Loucy (cell line): ENCODE measurements at regions not wholly inside any gene's neighbourhood (a gene's known extent, or its start where the extent isn't known, plus 50 kb on each side); places are given as distances from the start of the nearest gene placed in this dataset.

Source experiments
- H2AFZ ChIP-seq: fragments of 200-600 bp; sonication (generic); 2 replicates; pipeline ENCODE4 v1.6.0; 2016; ENCODE audit warnings: antibody characterized with exemption, mild to moderate bottlenecking, low read length, moderate library complexity
- H3F3A ChIP-seq: fragments of 200-600 bp; 2 replicates; pipeline ENCODE4 v1.6.0; 2016; ENCODE audit warnings: antibody characterized with exemption, low read depth, mild to moderate bottlenecking
- H3K27me3 ChIP-seq: fragments of 200-600 bp; sonication (generic); 2 replicates; pipeline ENCODE4 v1.6.1; 2014; ENCODE audit warnings: low read length, mild to moderate bottlenecking; ENCODE audit not compliant: insufficient read depth, poor library complexity, severe bottlenecking
- H3K36me3 ChIP-seq: fragments of 200-600 bp; sonication (generic); 2 replicates; pipeline ENCODE4 v1.6.1; 2016; ENCODE audit warnings: low read length; ENCODE audit not compliant: insufficient read depth
- H3K4me1 ChIP-seq: fragments of 200-600 bp; sonication (generic); 2 replicates; pipeline ENCODE4 v1.5.1; 2014; ENCODE audit warnings: low read length, mild to moderate bottlenecking; ENCODE audit not compliant: insufficient read depth, poor library complexity, severe bottlenecking
- H3K4me2 ChIP-seq: fragments of 200-600 bp; sonication (generic); 2 replicates; pipeline ENCODE4 v1.6.0; 2014; ENCODE audit warnings: antibody characterized with exemption, low read length, low read depth, mild to moderate bottlenecking; ENCODE audit not compliant: poor library complexity, severe bottlenecking
- H3K4me3 ChIP-seq: fragments of 200-600 bp; sonication (generic); 2 replicates; pipeline ENCODE4 v1.5.1; 2014; ENCODE audit warnings: low read length, mild to moderate bottlenecking, mixed read lengths; ENCODE audit not compliant: poor library complexity, severe bottlenecking
- H3K79me2 ChIP-seq: fragments of 200-600 bp; sonication (generic); 2 replicates; pipeline ENCODE4 v1.6.1; 2014; ENCODE audit warnings: low read length; ENCODE audit not compliant: insufficient read depth
- H3K9ac ChIP-seq: fragments of 200-600 bp; sonication (generic); 2 replicates; pipeline ENCODE4 v1.6.0; 2014; ENCODE audit warnings: mild to moderate bottlenecking, low read depth, low read length, moderate library complexity; ENCODE audit not compliant: poor library complexity, severe bottlenecking
- H3K9me2 ChIP-seq: fragments of 200-600 bp; sonication (generic); replicated peaks from 2 replicates; pipeline ENCODE4 v1.6.1; 2016; ENCODE audit warnings: low read depth, low read length, mixed read lengths
- H3K9me3 ChIP-seq: fragments of 200-600 bp; sonication (generic); 2 replicates; pipeline ENCODE4 v1.6.1; 2014; ENCODE audit warnings: mild to moderate bottlenecking, antibody characterized with exemption, low read length, low read depth; ENCODE audit not compliant: insufficient read depth
- H4K20me1 ChIP-seq: fragments of 200-600 bp; sonication (generic); 2 replicates; pipeline ENCODE4 v1.6.0; 2014; ENCODE audit warnings: antibody characterized with exemption, low read length, mild to moderate bottlenecking; ENCODE audit not compliant: insufficient read depth, poor library complexity, severe bottlenecking
- EZH2phosphoT487 ChIP-seq: fragments of 200-600 bp; IDR thresholded peaks from 2 replicates; pipeline ENCODE4 v1.6.1; 2018; ENCODE audit warnings: antibody characterized with exemption, mild to moderate bottlenecking, moderate library complexity, borderline replicate concordance
- TF ChIP-seq, protein P1 (sequence below): fragments of 200-600 bp; sonication (generic); conservative IDR thresholded peaks from 2 replicates; pipeline ENCODE4 v1.5.1; 2014; ENCODE audit warnings: mild to moderate bottlenecking, antibody characterized with exemption, low read length

DNA sequence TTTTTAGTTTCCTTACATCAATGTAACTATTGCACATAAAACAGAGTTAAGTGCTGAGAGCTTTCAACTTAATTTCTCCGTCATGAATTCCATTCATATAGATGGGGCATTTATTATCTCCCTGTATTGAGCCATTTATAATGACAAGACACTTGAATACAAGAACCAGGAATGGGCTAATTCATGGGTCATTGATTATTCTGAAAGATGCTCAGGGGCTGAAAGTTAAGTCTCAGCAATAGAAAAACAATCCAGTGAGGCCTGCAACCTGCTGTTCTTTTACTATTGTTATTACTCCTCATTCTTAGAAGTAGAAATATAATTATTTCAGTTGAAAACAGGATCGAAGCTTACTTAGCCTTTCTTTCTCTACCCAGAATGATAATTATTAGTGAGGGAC lies 307.7 kb downstream of the MMUT start:
- Histone ChIP-seq H3K4me2 (no peak overlapping the region), H2AFZ (no peak overlapping the region), H3K36me3 (no peaks in the 10 kb centered on the region), H3K9ac (no peak overlapping the region), H3K27me3 (no peaks in the 10 kb centered on the region), H4K20me1 (peaks cover 3% of the 10 kb centered on the region), H3K4me1 (no peaks in the 10 kb centered on the region), H3F3A (no peaks in the 10 kb centered on the region), H3K79me2 (no peaks in the 10 kb centered on the region), H3K4me3 (no peak overlapping the region), H3K9me2 (no peaks in the 10 kb centered on the region), H3K9me3 (no peaks in the 10 kb centered on the region)
- no peak for TF ChIP-seq EZH2phosphoT487
- TF ChIP-seq, protein P1, sequence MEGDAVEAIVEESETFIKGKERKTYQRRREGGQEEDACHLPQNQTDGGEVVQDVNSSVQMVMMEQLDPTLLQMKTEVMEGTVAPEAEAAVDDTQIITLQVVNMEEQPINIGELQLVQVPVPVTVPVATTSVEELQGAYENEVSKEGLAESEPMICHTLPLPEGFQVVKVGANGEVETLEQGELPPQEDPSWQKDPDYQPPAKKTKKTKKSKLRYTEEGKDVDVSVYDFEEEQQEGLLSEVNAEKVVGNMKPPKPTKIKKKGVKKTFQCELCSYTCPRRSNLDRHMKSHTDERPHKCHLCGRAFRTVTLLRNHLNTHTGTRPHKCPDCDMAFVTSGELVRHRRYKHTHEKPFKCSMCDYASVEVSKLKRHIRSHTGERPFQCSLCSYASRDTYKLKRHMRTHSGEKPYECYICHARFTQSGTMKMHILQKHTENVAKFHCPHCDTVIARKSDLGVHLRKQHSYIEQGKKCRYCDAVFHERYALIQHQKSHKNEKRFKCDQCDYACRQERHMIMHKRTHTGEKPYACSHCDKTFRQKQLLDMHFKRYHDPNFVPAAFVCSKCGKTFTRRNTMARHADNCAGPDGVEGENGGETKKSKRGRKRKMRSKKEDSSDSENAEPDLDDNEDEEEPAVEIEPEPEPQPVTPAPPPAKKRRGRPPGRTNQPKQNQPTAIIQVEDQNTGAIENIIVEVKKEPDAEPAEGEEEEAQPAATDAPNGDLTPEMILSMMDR = no peak

DNA sequence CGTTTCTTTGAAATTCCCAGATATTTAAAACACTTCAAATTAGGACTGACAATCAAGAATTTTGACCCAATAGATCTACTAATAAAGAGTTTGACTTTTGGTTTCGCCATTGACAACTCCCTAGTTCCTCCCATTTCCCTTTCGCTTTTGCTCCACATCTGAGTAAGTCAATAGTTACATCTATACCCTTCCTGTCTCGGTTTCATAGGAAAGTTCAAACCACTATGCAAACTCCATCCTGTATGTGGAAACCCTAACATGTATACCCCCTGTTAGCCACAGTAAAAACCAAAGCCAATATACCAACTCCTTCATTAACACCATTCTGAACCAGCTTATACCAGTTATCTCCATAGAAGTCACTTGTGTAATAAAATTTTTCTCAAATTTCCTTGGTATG lies 311.1 kb downstream of the MMUT start:
- H3K27me3 ChIP-seq = no peaks in the 10 kb centered on the region
- H3K36me3 ChIP-seq = no peaks in the 10 kb centered on the region
- no peaks in the 10 kb centered on the region for H3K4me1 ChIP-seq
- H3K4me2 ChIP-seq = no peak overlapping the region
- H3K4me3 ChIP-seq = no peak overlapping the region
- H2AFZ ChIP-seq = no peak overlapping the region
- no peaks in the 10 kb centered on the region for H3K9me3 ChIP-seq
- H3K9ac ChIP-seq = no peak overlapping the region
- H4K20me1 ChIP-seq = no peaks in the 10 kb centered on the region
- no peak for TF ChIP-seq EZH2phosphoT487
- TF ChIP-seq, protein P1 = no peak
- H3K79me2 ChIP-seq = no peaks in the 10 kb centered on the region
- no peaks in the 10 kb centered on the region for H3F3A ChIP-seq
- H3K9me2 ChIP-seq = no peaks in the 10 kb centered on the region

DNA sequence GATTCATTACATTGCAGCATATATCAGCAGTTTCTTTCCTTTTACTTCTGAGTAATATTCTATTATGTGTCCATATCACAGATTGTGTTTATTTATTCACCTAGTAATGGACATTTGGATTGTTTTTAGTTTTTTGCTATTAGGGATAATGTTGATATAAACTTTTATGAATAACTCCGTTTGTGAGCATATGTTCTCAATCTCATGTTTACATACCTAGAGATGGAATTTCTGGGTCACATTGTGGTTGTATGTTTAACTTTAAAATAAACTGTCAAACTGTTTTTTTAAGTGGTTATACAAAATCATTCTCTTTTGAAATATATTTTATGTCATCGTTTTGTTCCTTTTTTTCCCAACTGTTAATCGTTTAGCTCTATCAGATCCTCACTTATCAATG lies 311.6 kb downstream of the MMUT start:
- H3K36me3 ChIP-seq = no peaks in the 10 kb centered on the region
- TF ChIP-seq EZH2phosphoT487 = no peak
- TF ChIP-seq, protein P1 = no peak
- H2AFZ ChIP-seq = no peak overlapping the region

More for the DNA sequence above, 311.6 kb downstream of the MMUT start:
- Histone ChIP-seq H3K79me2 (no peaks in the 10 kb centered on the region), H4K20me1 (no peaks in the 10 kb centered on the region), H3K9me2 (no peaks in the 10 kb centered on the region), H3K27me3 (no peaks in the 10 kb centered on the region), H3K9me3 (no peaks in the 10 kb centered on the region), H3F3A (no peaks in the 10 kb centered on the region), H3K4me3 (no peak overlapping the region), H3K4me1 (no peaks in the 10 kb centered on the region), H3K9ac (no peak overlapping the region), H3K4me2 (no peak overlapping the region)
